ENCODE measurements at regions not wholly inside any gene's neighbourhood (a gene's known extent, or its start where the extent isn't known, plus 50 kb on each side); places are given as distances from the start of the nearest gene placed in this dataset.

GRCh38 chr9:21607576-21607975 lies 125.5 kb upstream of the IFNE start:
- TF ChIP-seq POLR2A (IDR thresholded peaks at IDR 0.05), result no peak
- no peak for TF ChIP-seq POLR2AphosphoS5 (IDR thresholded peaks at IDR 0.05)
- TF ChIP-seq, protein P1, sequence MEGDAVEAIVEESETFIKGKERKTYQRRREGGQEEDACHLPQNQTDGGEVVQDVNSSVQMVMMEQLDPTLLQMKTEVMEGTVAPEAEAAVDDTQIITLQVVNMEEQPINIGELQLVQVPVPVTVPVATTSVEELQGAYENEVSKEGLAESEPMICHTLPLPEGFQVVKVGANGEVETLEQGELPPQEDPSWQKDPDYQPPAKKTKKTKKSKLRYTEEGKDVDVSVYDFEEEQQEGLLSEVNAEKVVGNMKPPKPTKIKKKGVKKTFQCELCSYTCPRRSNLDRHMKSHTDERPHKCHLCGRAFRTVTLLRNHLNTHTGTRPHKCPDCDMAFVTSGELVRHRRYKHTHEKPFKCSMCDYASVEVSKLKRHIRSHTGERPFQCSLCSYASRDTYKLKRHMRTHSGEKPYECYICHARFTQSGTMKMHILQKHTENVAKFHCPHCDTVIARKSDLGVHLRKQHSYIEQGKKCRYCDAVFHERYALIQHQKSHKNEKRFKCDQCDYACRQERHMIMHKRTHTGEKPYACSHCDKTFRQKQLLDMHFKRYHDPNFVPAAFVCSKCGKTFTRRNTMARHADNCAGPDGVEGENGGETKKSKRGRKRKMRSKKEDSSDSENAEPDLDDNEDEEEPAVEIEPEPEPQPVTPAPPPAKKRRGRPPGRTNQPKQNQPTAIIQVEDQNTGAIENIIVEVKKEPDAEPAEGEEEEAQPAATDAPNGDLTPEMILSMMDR (IDR thresholded peaks at IDR 0.05 in 8 of 11, conservative IDR thresholded peaks at IDR 0.05 in 3 of 11), result no peak
